Upper lobe of left lung (tissue), 4 donors: ENCODE measurements at regions not wholly inside any gene's neighbourhood (a gene's known extent, or its start where the extent isn't known, plus 50 kb on each side); places are given as distances from the start of the nearest gene placed in this dataset.

Source experiments
- CTCF ChIP-seq, 6 experiments: fragments of 450-650 bp in 4 of 6; fragments of 200-600 bp in 2 of 6; sonication (generic) in 2 of 6; IDR thresholded peaks; one replicate each; pipeline ENCODE4 v1.5.1; 2016 to 2019; ENCODE audit warnings: antibody characterized with exemption in 6 of 6
- EP300 ChIP-seq, 4 donors: sonication (generic); formaldehyde crosslinking; IDR thresholded peaks; one replicate each; pipeline ENCODE4 v1.5.1; 2017; ENCODE audit warnings: antibody characterized with exemption in 4 of 4, control low read depth in 2 of 4
- POLR2A ChIP-seq, 4 donors: fragments of 450-650 bp; IDR thresholded peaks; one replicate each; pipeline ENCODE4 v1.5.1; 2016 to 2017; ENCODE audit warnings: antibody characterized with exemption in 4 of 4, mild to moderate bottlenecking in 2 of 4
- POLR2AphosphoS5 ChIP-seq, 2 donors: sonication (generic); formaldehyde crosslinking; IDR thresholded peaks; one replicate each; pipeline ENCODE4 v1.5.1; 2017; ENCODE audit warnings: antibody characterized with exemption in 2 of 2

GRCh38 chr6:146889303-146889702, 290.5 kb downstream of the ADGB start:
- TF ChIP-seq EP300 (IDR thresholded peaks at IDR 0.05) = no peak
- TF ChIP-seq POLR2A (IDR thresholded peaks at IDR 0.05) = no peak
- TF ChIP-seq CTCF (IDR thresholded peaks at IDR 0.05) = no peak
- TF ChIP-seq POLR2AphosphoS5 (IDR thresholded peaks at IDR 0.05) = no peak
